K562 (cell line): ENCODE measurements at regions not wholly inside any gene's neighbourhood (a gene's known extent, or its start where the extent isn't known, plus 50 kb on each side); places are given as distances from the start of the nearest gene placed in this dataset.

ENCODE experiments used
- BRF1 ChIP-seq: IDR thresholded peaks from 3 replicates; pipeline ENCODE4 v1.6.1; 2011; ENCODE audit warnings: borderline replicate concordance, mild to moderate bottlenecking; ENCODE audit not compliant: insufficient read length; ENCODE audit errors: extremely low read depth
- CTCF ChIP-seq, 3 experiments: IDR thresholded peaks in 2 of 3; conservative IDR thresholded peaks in 1 of 3; 2 replicates each; pipeline ENCODE4 v1.5.1; 2011 to 2012; ENCODE audit warnings: low read length in 3 of 3, mild to moderate bottlenecking in 3 of 3, control low read depth in 2 of 3, improper control_type of control experiment in 1 of 3, inconsistent platforms in 1 of 3, low read depth in 1 of 3, mixed read lengths in 1 of 3, moderate library complexity in 1 of 3; ENCODE audit not compliant: insufficient read depth in 2 of 3
- DPF2 ChIP-seq: fragments of 450-650 bp; IDR thresholded peaks from 2 replicates; pipeline ENCODE4 v1.6.1; 2016
- EHMT2 ChIP-seq: fragments of 450-650 bp; IDR thresholded peaks from 2 replicates; pipeline ENCODE4 v1.6.1; 2018; ENCODE audit warnings: antibody characterized with exemption
- HLTF ChIP-seq: fragments of 450-650 bp; IDR thresholded peaks from 2 replicates; pipeline ENCODE4 v1.6.1; 2016
- NELFE ChIP-seq: IDR thresholded peaks from 2 replicates; pipeline ENCODE4 v1.6.1; 2011; ENCODE audit warnings: mild to moderate bottlenecking; ENCODE audit not compliant: insufficient read depth, insufficient read length
- NFYB ChIP-seq: IDR thresholded peaks from 2 replicates; pipeline ENCODE4 v1.6.1; 2011; ENCODE audit warnings: mild to moderate bottlenecking, moderate library complexity; ENCODE audit not compliant: insufficient read length; ENCODE audit errors: extremely low read depth
- PHB ChIP-seq: fragments of 250-450 bp; sonication (Bioruptor Pico); IDR thresholded peaks from 2 replicates; pipeline ENCODE4 v1.5.0; 2021
- RBM22 ChIP-seq: fragments of 200-400 bp; formaldehyde crosslinking; IDR thresholded peaks from 2 replicates; pipeline ENCODE4 v1.6.1; 2018; ENCODE audit warnings: low read length, low read depth; ENCODE audit not compliant: poor library complexity, severe bottlenecking
- RHOXF2B ChIP-seq: fragments of 250-450 bp; sonication (Bioruptor Pico); conservative IDR thresholded peaks from 2 replicates; pipeline ENCODE4 v1.5.1; 2021
- ZNF76 ChIP-seq: fragments of 250-450 bp; sonication (Bioruptor Pico); IDR thresholded peaks from 2 replicates; pipeline ENCODE4 v1.4.0; 2020; ENCODE audit warnings: mild to moderate bottlenecking, moderate library complexity, borderline replicate concordance
- ZSCAN32 ChIP-seq: fragments of 450-650 bp; formaldehyde crosslinking; IDR thresholded peaks from 2 replicates; pipeline ENCODE4 v1.4.0; 2020; ENCODE audit warnings: mild to moderate bottlenecking, moderate library complexity
- TF ChIP-seq, protein P1 (sequence below): fragments of 250-450 bp; sonication (Bioruptor Pico); IDR thresholded peaks from 2 replicates; pipeline ENCODE4 v1.5.0; 2020; ENCODE audit warnings: mild to moderate bottlenecking
- TF ChIP-seq, protein P2 (sequence below): fragments of 200-600 bp; sonication (generic); IDR thresholded peaks from one replicate; pipeline ENCODE4 v1.6.1; 2012; ENCODE audit warnings: mild to moderate bottlenecking, low read depth, low read length, inconsistent platforms

GRCh38 chr16:85420501-85421337 lies 192.4 kb upstream of the GSE1 start (continued):
- TF ChIP-seq, protein P1, sequence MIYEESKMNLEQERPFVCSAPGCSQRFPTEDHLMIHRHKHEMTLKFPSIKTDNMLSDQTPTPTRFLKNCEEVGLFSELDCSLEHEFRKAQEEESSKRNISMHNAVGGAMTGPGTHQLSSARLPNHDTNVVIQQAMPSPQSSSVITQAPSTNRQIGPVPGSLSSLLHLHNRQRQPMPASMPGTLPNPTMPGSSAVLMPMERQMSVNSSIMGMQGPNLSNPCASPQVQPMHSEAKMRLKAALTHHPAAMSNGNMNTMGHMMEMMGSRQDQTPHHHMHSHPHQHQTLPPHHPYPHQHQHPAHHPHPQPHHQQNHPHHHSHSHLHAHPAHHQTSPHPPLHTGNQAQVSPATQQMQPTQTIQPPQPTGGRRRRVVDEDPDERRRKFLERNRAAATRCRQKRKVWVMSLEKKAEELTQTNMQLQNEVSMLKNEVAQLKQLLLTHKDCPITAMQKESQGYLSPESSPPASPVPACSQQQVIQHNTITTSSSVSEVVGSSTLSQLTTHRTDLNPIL (CRISPR knock-in tag): no peak
- no peak for TF ChIP-seq EHMT2
- peak; percentile 89 for TF ChIP-seq RBM22
- TF ChIP-seq HLTF: no peak
- TF ChIP-seq DPF2: peak; percentile 59
- peak; percentile 48; the same call in 1 of the 2 replicates for TF ChIP-seq ZNF76
- TF ChIP-seq RHOXF2B (CRISPR knock-in tag): no peak
- TF ChIP-seq CTCF (IDR thresholded peaks at IDR 0.05 in 2 of 3, conservative IDR thresholded peaks at IDR 0.05 in 1 of 3; ENCODE audit: insufficient read depth in 2 of 3, low read depth in 1 of 3, low read length in 3 of 3): peak; percentile 100
- TF ChIP-seq BRF1: no peak
- TF ChIP-seq ZSCAN32 (CRISPR knock-in tag): no peak
- TF ChIP-seq PHB: no peak
- TF ChIP-seq, protein P2, sequence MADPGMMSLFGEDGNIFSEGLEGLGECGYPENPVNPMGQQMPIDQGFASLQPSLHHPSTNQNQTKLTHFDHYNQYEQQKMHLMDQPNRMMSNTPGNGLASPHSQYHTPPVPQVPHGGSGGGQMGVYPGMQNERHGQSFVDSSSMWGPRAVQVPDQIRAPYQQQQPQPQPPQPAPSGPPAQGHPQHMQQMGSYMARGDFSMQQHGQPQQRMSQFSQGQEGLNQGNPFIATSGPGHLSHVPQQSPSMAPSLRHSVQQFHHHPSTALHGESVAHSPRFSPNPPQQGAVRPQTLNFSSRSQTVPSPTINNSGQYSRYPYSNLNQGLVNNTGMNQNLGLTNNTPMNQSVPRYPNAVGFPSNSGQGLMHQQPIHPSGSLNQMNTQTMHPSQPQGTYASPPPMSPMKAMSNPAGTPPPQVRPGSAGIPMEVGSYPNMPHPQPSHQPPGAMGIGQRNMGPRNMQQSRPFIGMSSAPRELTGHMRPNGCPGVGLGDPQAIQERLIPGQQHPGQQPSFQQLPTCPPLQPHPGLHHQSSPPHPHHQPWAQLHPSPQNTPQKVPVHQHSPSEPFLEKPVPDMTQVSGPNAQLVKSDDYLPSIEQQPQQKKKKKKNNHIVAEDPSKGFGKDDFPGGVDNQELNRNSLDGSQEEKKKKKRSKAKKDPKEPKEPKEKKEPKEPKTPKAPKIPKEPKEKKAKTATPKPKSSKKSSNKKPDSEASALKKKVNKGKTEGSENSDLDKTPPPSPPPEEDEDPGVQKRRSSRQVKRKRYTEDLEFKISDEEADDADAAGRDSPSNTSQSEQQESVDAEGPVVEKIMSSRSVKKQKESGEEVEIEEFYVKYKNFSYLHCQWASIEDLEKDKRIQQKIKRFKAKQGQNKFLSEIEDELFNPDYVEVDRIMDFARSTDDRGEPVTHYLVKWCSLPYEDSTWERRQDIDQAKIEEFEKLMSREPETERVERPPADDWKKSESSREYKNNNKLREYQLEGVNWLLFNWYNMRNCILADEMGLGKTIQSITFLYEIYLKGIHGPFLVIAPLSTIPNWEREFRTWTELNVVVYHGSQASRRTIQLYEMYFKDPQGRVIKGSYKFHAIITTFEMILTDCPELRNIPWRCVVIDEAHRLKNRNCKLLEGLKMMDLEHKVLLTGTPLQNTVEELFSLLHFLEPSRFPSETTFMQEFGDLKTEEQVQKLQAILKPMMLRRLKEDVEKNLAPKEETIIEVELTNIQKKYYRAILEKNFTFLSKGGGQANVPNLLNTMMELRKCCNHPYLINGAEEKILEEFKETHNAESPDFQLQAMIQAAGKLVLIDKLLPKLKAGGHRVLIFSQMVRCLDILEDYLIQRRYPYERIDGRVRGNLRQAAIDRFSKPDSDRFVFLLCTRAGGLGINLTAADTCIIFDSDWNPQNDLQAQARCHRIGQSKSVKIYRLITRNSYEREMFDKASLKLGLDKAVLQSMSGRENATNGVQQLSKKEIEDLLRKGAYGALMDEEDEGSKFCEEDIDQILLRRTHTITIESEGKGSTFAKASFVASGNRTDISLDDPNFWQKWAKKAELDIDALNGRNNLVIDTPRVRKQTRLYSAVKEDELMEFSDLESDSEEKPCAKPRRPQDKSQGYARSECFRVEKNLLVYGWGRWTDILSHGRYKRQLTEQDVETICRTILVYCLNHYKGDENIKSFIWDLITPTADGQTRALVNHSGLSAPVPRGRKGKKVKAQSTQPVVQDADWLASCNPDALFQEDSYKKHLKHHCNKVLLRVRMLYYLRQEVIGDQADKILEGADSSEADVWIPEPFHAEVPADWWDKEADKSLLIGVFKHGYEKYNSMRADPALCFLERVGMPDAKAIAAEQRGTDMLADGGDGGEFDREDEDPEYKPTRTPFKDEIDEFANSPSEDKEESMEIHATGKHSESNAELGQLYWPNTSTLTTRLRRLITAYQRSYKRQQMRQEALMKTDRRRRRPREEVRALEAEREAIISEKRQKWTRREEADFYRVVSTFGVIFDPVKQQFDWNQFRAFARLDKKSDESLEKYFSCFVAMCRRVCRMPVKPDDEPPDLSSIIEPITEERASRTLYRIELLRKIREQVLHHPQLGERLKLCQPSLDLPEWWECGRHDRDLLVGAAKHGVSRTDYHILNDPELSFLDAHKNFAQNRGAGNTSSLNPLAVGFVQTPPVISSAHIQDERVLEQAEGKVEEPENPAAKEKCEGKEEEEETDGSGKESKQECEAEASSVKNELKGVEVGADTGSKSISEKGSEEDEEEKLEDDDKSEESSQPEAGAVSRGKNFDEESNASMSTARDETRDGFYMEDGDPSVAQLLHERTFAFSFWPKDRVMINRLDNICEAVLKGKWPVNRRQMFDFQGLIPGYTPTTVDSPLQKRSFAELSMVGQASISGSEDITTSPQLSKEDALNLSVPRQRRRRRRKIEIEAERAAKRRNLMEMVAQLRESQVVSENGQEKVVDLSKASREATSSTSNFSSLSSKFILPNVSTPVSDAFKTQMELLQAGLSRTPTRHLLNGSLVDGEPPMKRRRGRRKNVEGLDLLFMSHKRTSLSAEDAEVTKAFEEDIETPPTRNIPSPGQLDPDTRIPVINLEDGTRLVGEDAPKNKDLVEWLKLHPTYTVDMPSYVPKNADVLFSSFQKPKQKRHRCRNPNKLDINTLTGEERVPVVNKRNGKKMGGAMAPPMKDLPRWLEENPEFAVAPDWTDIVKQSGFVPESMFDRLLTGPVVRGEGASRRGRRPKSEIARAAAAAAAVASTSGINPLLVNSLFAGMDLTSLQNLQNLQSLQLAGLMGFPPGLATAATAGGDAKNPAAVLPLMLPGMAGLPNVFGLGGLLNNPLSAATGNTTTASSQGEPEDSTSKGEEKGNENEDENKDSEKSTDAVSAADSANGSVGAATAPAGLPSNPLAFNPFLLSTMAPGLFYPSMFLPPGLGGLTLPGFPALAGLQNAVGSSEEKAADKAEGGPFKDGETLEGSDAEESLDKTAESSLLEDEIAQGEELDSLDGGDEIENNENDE: no peak
- TF ChIP-seq NELFE: no peak
- no peak for TF ChIP-seq NFYB
